ENCODE measurements at regions not wholly inside any gene's neighbourhood (a gene's known extent, or its start where the extent isn't known, plus 50 kb on each side); places are given as distances from the start of the nearest gene placed in this dataset.

GRCh38 chr13:74040200-74040599 is 94.0 kb downstream of the KLF12 start:
- DNase-seq: peak in 1 of 2 donors; percentile 14

GRCh38 chr13:74039667-74040066 is 94.5 kb downstream of the KLF12 start:
- no peak for DNase-seq

- DNase-seq: no peak
These were observed 95.0 kb downstream of the KLF12 start for GRCh38 chr13:74039154-74039553.

DNA sequence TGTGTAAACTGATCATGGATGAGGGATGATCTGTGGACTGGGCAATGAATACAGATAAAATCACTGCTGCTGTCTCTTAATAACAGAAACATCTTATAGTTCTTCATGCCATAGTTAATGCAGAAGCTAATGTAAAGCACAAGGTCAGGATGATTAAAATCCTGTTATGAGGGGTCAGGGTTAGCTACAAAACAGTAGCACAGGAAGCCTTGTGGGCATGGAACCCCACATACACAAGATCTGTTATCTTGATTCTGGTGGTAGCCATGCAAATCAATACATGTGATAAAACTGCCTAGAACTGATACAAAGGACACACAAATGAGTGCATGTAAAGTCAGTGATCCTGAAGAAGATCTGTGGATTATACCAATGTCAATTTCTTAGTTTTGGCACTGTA is 96.4 kb downstream of the KLF12 start:
- DNase-seq: peak in 1 of 2 donors; percentile 24

- no peak for DNase-seq
These were observed 97.8 kb downstream of the KLF12 start for GRCh38 chr13:74036373-74036772.

DNA sequence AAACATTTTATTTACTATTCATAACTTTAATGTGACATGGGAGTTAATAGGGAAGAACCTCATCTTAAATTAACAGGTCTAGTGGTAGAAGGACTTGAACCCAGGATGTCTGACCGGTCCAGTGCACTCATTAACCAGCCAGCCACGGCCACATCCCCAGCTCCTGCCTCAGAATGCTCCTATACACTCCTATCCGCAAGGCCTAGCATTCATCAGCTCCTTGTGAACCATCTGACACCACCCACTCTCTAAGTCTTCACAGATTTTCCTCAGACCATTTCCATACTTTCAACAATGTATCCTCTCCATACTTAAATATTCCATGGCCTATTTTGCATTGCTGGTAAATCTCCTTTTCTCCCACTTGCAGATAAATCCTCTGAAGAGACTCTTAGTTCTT is 98.3 kb downstream of the KLF12 start:
- DNase-seq: no peak

GRCh38 chr13:74032325-74032724 is 101.9 kb downstream of the KLF12 start:
- DNase-seq: no peak

DNA sequence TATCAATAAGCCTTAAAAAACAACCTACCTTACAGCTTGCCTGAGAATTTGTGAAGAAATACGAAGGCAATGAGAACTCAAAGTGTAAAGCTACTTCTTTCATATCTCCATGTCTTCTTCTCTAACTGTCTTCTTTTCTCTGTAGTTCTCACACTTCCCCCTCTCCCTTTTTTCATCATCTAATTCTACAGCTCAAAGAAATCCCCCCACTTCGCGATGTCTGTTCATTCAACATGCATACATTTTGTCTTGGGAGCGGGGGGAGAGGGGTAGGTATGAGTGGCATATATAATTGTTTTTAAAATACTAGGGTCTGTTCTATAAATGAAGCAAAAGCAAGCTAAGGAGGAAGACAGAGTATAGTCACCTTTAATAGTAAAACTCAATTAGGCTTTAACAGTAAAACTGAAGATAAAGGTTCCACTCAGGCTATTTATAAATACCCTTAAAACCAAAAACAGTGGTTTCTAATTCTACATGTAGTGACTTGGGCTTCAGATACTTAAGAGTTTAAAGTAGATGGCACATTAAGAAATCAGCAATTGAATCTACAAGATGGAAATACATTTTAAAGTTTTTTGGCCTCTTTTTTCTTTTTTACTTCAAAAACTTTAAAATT is 106.9 kb downstream of the KLF12 start:
- no peak for DNase-seq

DNA sequence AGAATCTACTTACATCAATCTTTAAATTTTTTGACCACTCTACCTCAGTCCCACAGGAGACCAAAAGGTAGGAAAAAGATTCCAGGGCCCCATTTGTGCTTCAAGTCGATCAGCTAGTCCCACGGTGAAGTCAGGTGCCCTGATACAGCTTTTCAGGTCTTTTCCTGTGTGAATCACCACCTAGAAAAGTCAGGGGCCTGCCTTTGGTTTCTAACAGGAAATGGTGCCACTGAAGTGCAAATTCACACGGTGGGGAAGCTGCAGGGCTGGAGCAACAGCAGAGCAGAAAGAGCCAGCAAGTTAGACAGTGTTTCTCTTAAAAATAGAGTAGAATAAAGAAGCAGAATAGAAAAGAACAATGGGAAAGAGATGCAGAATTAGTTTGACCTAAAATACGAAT is 107.5 kb downstream of the KLF12 start:
- DNase-seq: peak; percentile 71 to 78

DNA sequence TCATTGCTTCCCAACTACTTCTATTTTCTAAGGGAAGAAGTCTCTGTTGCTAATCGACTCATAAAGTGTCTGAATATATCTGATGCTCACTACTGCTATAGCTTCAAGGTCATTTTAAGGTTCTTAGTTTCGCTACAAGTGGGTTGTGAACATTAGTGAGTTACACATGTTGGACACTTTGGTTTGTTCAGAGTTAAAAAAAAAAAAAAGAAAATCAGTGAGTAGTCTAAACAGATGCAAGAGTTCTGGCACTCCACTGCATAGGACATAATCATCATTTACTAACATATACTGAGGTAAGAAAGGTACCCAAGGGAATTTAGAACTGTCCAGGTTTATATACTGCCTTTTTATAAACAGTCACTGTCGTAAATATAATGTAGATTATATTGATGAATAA is 108.8 kb downstream of the KLF12 start:
- no peak for DNase-seq

GRCh38 chr13:74024856-74025255 is 109.3 kb downstream of the KLF12 start:
- DNase-seq: no peak

DNA sequence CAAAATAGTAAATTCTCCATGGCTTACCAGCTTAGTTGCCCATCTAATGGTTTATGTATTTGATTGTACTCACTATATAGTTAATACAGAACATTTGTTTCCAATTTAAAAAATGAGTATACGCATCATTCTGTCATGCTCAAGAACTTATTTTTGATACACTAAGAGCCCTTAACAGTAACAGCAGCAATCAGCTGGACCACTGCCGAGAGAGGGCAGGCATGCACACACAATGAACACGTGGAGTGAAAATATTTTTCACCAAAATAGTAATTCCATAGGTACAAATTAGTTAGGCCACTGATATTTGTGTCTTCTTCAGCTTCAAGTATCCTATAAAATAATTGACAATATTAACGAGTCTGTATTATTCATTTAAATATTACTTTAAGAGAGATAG is 109.9 kb downstream of the KLF12 start:
- no peak for DNase-seq

GRCh38 chr13:74023484-74023883 is 110.7 kb downstream of the KLF12 start:
- no peak for DNase-seq

GRCh38 chr13:74021505-74021904 is 112.7 kb downstream of the KLF12 start:
- DNase-seq: no peak

DNA sequence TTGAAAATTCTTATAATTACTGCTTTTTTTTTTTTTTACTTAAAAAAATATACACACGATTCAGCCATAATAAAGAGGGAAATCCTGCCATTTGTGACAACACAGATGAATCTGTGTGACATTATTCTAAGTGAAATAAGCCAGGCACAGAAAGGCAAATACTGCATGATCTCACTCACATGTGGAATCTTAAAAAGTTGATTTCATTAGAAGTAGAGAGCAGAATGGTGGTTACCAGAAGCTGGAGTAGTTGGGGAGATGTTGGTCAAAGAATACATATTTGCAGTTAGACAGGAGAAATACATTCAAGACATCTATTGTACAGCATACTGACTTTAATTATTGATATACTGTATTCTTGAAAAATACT is 116.2 kb downstream of the KLF12 start:
- no peak for DNase-seq

DNA sequence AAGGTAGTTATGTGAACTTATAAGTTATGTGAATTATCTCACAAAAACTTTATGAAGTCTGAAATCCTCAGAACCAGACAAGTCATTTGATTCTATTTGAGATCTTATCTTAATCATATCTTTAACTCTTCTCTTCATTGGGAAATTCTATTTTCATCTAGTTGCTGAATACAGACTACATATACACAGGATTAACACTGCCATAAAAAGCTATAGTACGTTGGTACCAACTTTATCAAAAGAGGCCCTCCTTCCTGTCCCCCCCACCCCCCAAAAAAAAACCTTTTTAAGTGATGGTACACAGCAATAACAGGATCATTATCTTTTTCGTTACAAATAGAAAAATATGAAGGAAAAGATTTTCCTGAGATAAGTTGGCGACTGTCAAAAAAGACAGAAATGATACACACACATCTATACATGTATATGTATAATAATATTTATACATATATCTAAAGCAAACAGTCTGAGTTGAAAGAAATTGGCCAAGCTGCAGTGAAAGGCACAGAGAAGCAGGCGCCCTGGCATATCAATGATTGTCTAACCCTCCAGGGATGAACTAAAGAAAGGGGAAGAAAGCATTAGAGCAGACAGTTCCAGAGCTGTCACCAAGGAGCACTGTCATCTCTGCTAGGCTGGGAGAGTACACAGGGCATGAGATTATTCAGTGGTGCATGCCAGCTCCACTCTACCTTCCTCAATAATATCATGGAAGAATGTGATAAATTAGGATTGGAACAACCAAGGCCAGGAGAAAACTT is 116.7 kb downstream of the KLF12 start:
- no peak for DNase-seq

DNA sequence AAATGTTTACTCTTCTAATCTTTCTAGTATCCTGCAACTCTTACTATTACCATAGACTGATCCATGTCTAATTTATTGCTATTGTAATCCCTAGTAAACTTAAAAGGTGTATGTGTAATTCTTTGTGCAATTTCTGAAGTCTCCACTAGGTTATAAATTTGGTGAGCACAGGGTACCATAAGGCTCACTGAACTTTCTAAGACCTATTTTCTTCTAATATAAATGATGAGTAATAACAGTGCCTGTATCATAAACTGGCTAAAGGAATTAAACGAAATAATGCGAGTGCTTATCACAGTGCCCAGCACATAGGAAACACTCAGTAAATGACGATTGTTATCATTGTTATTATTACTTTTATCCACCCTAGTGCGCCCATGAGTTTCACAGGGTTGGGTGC is 119.1 kb downstream of the KLF12 start:
- DNase-seq: no peak

DNA sequence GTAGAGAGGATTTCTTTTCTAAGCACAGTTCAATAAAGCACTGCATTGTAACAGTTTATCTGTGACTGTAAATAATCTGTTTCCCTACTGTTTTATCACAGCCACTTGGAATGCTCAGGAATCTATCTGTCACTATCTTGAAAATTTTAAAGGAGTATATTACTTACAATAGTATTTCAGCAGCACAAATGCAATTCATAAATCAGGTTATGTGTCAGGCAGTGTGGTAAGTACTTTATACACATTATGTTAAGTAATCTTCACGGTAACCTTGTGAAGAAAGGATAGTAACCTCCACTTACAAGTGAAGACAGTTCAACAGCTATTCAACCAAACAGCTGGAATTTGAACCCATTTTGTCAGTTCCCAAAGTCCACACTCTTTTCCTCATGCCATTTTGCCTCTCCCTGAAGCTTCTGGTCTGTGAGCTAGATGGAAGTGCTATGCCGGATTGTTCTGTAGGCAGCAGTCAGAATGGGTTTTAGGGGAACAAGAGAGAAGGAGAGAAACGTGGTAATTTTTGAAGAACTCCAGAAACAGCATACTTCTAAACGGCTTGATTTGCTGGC is 125.0 kb downstream of the KLF12 start:
- no peak for DNase-seq

GRCh38 chr13:74006666-74007065 is 127.5 kb downstream of the KLF12 start:
- no peak for DNase-seq

DNA sequence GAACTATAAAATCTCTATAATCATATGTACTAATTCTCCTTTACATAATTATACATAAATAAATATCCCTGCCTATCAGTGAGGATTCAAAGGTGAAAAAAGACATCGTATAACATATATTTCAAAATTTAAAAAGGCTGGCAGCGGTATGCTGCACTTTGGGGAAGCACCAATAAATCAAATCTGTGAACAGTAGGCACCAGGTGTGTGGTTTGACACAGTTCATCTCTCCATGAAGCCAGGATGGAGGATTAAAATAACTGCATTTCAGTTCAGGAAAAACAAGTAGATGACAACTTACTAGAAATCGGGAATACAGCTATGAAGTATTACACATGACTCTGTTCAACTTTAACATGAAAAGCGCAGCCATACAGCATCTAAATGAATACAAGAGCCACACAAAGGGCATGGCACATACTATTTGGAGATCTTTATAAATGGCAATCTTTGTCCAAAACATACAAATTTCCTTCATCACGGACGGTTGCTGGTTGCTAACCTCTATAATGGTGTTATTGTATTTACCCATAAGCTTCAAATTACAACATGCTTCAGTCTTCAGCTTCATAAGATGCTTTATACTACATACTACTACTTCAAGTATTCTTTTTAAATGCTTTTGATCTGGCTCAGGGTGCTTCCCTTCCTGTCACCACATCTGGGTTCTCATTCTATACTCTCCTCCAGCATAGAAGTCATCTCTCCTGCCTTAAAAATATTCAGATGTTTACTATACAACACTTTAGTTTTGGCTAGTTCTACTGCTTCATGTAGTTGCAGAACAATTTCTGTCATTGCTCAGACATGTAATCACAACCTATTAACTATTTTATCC is 128.7 kb downstream of the KLF12 start:
- no peak for DNase-seq

GRCh38 chr13:74004109-74004508 is 130.1 kb downstream of the KLF12 start:
- no peak for DNase-seq

GRCh38 chr13:74003374-74003773 is 130.8 kb downstream of the KLF12 start:
- DNase-seq: no peak

DNA sequence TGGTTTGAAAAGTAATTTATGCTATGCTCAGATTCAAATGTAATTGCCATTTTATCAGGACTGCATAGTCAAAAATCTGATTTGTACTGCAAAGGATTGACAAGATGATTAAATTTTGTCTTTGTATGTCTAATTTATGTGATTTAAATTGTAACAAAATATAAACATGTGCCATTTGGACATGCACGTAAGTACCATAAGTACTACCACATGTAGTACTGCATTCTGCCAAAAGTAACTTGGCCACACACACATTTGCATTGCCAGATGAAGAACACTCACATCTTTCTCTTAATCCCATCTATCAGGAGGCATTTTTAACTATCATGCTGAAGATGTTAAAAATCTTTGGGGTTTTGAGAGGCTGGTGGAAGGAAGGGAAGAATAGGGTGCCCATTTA is 133.3 kb downstream of the KLF12 start:
- DNase-seq: no peak

DNA sequence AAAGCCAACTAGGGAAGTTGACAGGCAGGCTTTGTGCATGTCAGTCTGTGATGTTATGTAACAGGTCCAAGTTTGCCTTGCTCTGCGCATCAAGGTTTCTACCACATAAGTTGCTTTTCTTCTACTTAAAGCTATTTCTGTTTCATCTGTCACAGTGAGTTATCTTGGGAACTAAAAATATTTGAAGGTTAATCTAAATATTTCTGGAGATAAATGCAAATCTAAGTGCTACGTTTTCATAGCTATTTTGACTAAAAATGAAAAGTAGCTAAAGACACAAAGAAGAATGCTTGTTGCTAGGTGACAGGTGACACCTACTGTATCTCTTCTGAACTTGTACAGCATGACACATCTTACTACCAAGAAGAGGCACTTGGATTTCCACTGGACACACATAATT is 135.6 kb downstream of the KLF12 start:
- no peak for DNase-seq
